GM04504 (cell line): ENCODE measurements at regions not wholly inside any gene's neighbourhood (a gene's known extent, or its start where the extent isn't known, plus 50 kb on each side); places are given as distances from the start of the nearest gene placed in this dataset.

Experiments
- DNase-seq: peaks from one replicate; pipeline ENCODE4 v3.0.0-alpha.2; 2012; ENCODE audit warnings: low read depth

DNA sequence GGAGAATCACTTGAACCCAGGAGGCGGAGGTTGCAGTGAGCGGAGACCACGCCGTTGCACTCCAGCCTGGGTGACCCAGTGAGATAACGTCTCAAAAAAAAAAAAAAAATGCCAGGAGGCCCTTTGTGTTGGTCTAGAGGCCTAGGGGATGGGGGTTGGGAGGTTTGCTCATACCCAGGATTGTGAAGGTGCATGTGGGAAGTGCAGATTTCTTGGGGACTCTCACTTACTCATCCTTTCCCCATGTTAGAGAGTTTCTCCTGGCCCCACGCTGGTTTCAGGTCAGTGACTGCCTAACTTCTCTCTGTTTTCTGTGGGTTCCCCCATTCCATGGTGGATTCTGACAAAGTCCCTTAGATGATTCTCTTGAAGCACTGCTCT is 471.5 kb upstream of the CNTNAP2 start:
- DNase-seq, result no peak

DNA sequence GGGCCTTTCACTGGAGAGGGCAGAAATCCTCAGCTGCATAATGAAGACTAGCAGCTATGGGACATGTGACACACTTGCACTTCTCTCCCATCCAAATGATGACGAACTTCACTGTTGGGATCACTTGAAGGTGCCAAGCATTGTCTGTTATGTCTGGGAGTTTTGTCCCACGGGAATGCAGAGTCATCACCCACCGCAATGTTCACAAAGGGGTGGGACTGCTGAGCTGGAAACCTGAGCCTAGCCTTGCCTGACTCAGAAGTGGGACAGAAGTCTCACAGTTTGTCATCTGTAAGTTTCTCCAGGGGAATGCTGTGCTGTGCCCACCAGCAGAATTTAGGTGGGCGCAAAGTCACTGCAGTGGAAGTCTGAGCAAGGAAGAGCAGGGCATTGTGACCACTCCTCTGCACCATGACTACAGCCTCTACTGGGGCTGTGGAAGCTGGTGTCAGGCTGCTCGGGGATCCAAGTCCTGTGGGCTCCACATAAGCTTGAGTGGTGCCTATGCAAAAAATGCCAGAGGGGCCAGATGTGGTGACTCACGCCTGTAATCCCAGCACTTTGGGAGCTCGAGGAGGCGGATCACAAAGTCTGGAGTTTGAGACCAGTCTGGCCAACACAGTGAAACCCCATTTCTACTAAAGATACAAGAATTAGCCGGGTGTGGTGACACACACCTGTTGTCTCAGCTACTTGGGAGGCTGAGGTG is 472.0 kb upstream of the CNTNAP2 start:
- DNase-seq, result no peak

DNA sequence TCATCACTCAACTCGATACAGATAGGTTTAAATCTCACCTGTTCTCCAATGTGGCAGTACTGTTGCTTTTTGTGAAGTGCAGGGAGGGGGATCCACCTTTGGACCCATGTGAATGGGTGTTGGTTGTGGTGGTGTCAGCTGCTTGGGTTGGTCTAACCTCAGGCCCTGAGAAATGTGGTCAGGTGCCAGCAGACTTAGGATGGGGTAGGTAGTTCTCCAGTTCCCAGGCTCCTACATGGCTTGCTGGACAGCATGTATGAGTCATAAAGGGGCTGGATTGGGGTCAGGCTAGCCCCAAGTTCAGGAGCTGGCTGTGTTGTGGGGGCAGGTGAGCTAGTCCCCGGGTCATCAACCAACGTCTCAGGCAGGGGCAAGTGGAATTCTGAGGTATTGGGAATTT is 472.6 kb upstream of the CNTNAP2 start:
- no peak for DNase-seq

DNA sequence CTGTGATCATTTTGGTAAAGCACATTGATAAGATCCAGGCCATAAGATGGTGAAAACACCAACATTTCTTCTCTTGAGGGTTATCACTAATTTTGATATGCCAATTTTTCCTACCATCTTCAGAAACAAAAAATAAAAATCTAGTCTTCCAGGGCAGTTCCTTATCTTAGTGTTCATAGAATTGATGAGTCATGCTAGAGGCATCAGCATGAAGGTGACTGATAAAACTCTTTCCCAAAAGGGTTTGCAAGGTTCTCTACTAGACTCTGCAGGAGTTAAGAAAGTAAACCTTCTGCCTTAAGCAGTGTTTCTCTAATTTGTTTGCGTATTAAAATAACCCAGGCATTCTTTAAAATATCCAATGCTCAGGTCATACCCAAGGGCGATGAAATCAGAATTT is 483.1 kb upstream of the CNTNAP2 start:
- no peak for DNase-seq

DNA sequence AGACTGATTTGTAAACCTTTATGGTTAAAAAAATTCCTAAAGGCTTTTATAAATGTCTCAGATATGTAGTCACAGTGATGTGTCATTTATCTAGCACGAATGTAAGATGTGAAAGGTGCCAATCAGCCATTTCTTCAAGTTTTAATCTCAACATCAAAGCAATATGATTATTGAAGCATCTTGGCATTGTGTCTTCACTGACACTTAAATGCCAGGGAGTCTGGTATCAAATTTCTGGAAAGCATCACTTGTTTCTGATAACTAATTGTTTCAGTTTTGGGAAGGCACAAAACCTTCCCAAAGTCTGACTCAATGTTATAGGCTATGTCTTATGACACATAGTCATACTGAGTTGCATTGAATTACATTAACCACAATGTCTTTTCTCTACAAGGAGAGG is 492.0 kb upstream of the CNTNAP2 start:
- DNase-seq, result no peak

DNA sequence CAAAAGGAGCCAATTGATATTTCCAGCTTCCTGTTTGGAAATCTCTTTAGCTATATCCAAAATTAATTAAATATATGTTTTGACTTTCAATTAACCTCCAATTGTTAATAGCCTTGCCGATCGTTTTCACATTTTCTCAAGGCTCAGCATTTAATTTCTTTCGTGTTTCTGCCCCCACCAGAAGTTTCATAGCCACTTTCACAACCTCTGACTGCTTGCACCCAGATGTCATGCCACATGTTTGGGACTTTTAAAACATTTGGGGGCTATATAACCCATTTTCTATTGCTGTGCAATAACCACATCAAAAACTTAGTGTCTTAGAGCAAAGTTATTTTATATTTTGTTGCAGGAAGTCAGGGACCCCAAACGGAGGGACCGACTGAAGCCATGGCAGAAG is 510.6 kb upstream of the CNTNAP2 start:
- no peak for DNase-seq

DNA sequence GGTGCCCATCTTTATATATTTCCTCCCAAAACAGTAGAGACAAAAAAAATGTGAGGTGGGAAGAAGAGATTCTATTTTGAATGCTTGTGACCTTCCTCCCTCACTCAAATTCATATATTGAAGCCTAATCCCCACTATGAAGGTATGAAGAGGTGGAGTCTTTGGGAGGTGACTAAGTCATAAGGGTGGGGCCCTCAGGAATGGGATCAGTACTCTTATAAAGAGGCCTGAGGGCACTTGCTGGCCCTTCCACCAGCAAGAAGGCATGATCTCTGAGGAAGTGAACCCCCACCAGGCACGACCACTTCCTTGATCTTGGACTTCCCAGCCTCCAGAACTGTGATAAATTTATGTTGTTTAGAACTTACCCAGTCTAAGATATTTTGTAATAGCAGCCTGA is 517.2 kb upstream of the CNTNAP2 start:
- no peak for DNase-seq

DNA sequence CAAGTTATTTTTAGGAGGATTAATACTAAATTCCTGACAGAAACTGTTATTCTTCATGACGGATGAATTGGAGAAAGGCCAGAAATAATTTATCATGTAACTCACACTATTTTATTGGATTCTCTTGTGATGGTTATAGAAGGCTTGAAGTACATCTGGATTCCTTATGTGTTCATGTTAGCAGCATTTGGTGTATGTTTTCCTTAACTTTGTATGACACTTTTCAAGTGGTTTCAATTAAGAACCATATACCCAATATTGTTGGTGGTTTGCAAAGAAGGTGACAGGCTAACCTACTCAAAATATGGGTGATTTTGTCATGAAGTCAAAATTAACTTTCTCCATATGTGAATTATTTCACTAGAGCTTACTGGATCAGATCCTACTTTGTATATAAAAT is 532.2 kb upstream of the CNTNAP2 start:
- no peak for DNase-seq

DNA sequence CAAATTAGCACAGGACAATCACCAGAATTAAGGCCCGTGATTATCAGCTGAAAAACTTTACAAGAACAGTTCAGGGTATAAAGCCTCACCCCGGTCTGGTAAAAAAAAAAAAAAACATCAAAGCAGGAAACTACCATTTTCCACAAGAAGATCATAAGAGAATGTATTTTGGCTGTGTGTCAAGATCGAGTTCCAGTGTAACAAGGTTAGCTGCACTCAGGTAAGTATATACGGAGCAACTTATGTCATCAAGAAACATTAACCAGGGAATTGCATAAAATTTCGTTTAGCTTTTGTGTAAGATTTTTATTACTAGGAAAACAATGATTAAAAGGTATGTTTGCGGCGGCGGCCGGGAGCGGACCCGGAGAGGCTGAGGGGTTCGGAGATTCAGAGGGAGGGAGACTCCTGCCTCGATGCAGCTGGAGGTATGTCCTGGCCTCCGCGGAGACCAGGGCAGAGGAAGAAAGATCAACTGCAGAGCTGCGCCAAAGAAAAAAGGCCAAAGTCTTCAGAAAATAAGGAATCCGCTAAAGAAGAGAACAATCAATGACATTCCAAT is 533.8 kb upstream of the CNTNAP2 start:
- no peak for DNase-seq

DNA sequence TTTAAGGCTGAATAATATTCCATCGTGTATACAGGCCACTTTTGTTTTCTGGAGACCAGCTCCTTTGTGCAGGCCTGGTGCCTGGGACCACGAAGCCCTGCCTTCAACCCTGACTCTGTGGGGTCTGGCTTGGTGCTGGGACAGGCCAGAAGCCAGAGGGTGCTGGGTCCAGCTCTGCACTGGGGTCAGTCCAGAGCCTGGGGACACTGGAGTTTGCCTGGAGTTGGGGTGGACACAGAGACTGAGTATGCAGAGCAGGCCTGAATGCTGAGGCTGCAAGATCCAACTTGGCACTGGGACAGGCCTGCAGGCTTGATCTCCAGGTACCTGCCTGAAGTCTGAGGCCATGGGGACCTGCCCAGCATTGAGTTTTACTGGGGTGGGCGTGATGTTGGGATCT is 558.8 kb upstream of the CNTNAP2 start:
- DNase-seq, result no peak

DNA sequence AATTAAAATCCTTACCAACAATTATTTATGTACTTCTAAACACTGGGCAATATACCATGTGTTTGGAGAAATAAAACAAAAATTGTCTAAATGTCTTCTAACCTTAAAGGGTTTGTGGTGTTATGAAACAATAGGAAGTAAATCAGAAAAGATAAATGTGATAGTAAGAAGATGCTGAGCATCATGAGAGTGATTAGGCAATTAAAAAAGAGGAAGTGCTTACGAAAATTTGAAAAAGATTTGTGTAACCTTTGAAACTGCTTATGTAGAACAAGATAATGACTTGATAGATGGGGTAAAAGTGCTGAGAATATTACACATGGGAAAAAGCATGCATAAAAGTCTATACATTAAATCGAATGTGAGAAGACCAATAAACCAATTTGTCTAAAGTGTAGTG is 573.4 kb upstream of the CNTNAP2 start:
- no peak for DNase-seq

DNA sequence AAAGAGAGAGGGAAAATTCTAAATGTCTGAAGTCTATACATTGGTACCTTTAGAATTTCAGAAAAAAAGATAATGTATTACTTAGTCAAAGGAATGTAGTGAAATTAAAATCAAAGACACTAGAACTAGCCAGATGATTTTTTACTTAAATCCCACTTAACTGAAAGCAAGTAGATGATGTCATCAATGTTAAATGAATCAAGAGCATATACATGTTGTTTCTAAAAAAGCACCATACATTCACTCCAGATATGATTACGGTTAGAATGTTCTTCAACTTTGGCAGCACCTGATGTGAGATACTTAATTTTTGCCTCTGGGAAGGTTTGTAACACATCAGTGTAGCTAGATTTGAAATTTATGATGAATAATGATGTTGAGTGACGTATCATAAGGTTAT is 576.7 kb upstream of the CNTNAP2 start:
- DNase-seq, result no peak

DNA sequence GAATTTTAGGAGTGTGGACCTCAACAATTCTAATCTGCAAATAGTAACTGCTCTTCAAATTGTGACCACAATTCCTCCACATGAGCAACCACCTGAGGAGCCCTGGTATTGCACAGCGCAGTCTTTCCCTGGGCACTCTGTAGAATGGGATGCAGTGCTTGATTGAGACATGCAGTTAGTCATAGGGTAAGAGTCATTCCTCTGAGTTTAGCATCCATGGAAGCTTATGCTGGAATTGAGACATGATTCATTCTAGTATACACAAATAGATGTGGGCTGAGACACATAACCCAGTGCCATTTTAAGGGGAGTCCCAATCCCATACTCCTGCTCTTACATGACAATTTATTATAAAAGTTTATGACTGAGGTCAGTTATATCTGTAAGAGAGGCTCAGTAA is 582.3 kb upstream of the CNTNAP2 start:
- DNase-seq, result no peak

DNA sequence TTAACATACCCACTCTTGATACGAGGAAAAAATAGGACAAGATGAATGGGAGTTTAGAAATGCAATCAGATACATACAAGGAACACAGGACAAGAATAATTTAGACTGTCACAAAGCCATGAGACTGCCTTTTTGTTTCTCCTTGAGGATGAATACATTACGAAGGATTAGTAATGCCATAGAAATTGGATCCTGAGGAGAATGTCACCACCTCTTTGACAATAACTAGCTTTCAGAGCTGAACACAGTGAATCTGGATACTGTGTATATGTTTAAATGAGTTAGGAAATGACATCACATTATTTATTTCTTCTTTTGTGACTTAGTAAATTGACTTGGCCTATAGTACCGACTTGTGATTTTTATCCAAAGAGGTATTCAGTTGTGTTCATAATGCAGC is 596.3 kb upstream of the CNTNAP2 start:
- no peak for DNase-seq

DNA sequence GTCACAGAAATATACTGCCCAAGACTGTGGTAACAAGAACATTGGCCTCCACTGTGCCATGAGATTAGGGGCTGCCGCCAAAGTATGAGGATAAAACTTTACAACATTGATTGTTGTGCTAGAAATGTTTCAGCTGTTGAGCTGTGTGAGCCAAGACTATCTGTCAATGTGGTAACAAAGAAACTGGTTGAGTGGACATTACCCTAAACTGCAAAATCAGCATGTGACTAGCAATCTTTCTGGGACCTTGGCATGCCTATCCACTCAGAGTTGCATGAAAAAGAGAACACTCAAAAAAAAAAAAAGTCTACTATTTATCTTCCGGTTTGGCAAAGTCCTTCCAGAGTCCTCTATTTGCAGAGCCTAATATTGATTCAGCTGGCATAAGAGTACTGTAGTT is 605.6 kb upstream of the CNTNAP2 start:
- no peak for DNase-seq

DNA sequence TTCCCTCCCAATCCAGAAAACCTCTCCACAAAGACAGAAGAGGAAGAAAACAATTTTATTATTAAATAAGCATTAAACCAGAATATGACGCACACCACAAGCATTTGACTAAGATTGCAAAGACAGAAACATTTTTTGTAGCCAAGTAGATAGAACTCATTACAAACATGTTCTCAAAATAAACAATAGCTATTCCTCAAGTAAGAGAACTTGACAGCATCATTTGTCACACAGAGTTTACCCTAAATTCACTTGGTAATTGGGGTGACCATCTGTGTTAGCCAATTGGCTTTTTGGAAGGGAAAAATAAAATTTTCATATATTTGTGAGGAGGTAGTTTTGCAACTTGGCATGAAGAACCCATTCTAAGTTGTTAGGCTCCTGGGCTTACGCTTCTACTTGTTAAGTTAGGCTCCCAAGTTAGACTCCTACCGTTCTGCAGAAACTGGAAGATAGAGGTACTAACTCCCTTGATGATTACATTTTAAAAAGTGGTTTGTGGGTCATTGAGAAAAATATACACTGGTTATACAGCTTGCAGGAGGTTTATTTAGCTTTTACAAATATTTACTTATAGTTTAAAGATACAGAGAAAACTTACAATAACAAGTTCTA is 618.6 kb upstream of the CNTNAP2 start:
- no peak for DNase-seq

DNA sequence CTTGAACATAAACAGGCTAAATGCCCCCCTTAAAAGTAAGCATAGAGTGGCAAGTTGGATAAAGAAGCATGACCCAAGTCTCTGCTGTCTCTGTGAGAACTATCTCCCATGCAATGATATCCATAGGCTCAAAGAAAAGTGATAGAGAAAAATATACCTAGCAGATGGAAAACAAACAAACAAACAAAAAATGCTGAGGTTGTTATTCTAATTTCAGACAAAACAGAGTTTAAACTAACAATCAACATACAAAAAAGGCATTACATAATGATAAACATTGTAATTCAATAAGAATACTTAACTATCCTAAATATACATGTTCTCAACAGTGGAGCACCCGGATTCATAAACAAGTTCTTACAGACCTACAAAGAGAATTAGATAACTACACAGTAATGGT is 626.2 kb upstream of the CNTNAP2 start:
- DNase-seq, result no peak

DNA sequence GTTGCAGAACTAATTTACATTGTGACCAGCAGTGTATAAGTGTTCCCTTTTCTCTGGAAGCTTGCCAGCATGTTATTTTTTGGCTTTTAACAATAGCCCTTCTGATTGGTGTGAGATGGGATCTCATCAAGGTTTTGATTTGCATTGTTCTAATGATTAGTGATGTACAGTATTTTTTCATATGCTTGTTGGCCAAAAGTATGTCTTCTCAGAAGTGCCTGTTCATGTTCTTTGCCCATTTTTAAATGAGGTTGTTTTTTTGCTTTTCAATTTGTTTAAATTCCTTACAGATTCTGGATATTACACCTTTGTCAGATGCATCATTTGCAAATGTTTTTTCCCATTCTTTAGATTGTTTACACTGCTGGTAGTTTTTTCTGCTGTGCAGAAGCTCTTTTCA is 627.0 kb upstream of the CNTNAP2 start:
- no peak for DNase-seq

DNA sequence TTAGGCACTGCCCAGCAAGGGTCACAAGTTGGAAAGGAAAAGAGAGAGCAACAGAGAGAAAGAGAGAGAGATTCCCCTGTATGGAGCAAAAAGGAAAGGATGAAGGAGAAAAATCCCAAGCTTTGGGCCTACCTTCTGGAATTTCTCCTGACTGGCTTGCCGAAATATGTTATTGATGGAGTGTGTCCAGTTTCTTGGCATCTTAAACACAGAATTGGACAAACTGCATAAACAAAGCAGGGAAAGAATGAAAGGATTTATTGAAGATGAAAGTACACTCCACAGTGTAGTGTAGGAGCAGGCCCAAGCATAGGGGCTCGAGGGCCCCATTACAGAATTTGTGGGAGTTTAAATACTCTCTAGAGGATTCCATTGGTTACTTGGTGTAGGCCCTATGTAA is 627.8 kb upstream of the CNTNAP2 start:
- DNase-seq, result no peak

DNA sequence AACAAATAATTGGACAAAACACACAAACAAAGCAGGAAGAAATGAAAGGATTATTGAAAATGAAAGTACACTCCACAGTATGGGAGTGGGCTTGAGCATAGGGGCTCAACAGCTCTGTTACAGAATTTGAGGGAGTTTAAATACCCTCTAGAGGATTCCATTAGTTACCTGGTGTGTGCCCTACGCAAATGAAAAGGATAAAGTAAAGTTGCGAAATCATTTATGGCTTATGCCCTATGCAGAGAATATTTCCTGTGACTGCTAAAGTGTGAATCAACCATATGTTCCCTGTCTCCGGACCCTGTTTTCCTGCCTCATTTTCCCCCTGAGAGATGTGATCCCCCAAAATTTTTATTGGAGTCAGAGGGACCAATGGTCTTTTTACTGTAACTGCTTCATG is 634.6 kb upstream of the CNTNAP2 start:
- no peak for DNase-seq

DNA sequence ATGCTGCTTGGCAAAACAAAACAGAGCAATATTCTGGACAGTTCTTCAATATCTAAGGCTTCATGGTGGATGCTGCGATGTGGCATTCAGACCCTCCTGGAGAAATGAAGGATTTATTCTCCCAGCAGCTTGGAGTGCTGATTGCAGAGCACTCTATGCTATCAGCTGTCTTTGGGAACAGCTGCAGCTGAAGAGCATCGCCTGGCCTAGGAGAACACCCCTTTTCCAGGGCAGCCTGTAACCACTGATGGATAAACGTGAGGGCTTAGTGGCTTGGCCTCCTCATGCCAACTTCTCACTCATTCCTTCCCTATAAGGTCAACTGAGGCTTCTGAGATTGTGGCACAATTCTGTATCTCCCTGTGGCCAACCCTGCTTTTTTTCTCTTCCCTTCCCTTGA is 638.1 kb upstream of the CNTNAP2 start:
- DNase-seq, result no peak

DNA sequence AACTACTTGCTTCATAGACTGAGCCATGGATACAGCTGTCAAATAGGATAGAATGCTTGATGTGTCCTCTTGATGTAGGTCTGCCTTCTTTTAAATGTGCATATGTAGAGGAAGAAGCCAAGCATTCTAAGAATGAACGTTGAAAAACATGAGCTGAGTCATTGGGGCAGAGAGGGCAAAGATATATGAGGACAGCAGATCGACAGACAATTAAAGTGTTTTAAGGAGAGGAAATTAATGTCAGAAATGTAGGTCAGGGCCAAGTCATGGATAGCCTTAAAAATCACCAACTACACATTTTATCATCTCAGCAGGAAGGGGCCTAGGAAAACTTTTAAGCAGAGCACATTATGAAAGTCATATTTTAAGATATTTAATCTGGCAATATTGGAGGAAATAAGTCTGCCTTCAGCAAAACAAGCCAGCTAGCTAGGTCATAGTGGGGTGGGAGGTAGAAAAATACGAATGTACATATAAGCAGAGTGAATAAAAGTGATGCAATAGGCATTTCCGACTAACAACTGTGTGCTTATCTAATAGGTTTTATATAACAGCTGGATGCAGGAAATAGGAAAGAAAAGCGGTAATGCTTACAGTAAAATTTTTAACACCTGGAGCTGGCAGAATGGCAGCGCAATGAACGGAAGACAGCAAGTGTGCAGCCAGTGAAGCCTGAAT is 638.3 kb upstream of the TPK1 start:
- DNase-seq, result no peak

DNA sequence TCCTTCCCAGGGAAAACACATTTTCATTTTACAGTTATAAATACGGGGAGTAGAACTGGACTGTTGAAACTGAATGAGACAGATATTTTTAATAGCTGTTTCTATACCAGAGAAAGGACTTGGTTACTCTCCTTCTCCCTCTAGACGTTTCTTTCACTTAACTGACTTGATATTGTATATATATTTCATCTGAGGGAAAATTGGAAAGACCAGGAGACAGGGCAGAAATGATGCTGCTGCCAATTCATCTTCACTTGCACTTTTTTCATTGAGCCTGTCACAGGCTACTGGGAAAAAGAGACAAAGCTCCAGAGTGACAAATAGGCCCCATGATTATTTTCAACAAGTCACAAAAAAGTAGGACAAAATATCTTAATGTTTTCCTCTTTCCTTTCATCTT is 636.0 kb upstream of the TPK1 start:
- no peak for DNase-seq

DNA sequence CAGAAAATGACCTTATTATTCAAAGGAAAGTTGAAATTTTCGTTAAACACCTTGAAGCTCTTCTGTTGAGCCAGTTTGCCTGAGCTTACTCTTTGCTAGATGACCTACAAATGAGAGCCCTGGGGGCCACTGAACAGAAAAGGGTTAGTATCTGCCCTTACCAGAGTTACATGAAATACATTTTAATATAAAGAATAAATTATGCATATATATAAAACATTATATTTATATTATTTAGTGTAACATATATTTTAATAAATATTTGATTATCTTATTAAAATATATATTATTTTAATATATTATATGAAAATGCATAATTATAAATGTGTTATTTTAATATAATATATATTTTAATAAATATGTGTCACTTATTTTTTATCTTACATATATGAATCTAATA is 628.4 kb upstream of the TPK1 start:
- DNase-seq, result no peak
